Tibial artery (tissue), 4 donors: ENCODE measurements at regions not wholly inside any gene's neighbourhood (a gene's known extent, or its start where the extent isn't known, plus 50 kb on each side); places are given as distances from the start of the nearest gene placed in this dataset.
"Not testable (repeated sequence)": the region's sequence is repeated elsewhere in the genome, so short reads cannot be mapped to it uniquely, and the experiment has no call there.

ENCODE experiments used
- DNase-seq, 2 donors: peaks; one replicate each; pipeline ENCODE4 v3.0.0-alpha.2; 2019
- H3K27ac ChIP-seq, 2 donors: fragments of 200-600 bp; sonication (generic) in 1 of 2; 1 replicate in 1 of 2; 2 replicates in 1 of 2; pipeline ENCODE4 v1.5.1; 2018 to 2019; ENCODE audit warnings: mild to moderate bottlenecking in 1 of 2
- H3K27me3 ChIP-seq, 2 donors: fragments of 200-600 bp; sonication (generic) in 1 of 2; one replicate each; pipeline versions ENCODE4 v1.5.1 to v1.6.0; 2016 to 2019
- H3K36me3 ChIP-seq, 3 donors: fragments of 200-600 bp; sonication (generic) in 2 of 3; one replicate each; pipeline ENCODE4 v1.5.1; 2016 to 2019; ENCODE audit warnings: mild to moderate bottlenecking in 2 of 3
- H3K4me1 ChIP-seq, 4 donors: fragments of 200-600 bp; sonication (generic) in 2 of 4; 1 replicate in 3 of 4; 2 replicates in 1 of 4; pipeline ENCODE4 v1.5.1; 2016 to 2019
- H3K4me3 ChIP-seq, 2 donors: fragments of 200-600 bp; sonication (generic) in 1 of 2; 1 replicate in 1 of 2; 2 replicates in 1 of 2; pipeline ENCODE4 v1.5.1; 2018 to 2019; ENCODE audit warnings: mild to moderate bottlenecking in 2 of 2
- H3K9me3 ChIP-seq, 3 donors: fragments of 200-600 bp; sonication (generic) in 1 of 3; one replicate each; pipeline ENCODE4 v1.5.1; 2016 to 2019
- intact Hi-C: fragments of 100-400 bp; cut with DNase I; formaldehyde crosslinking; loops from one replicate; pipeline ENCODE4 v1.15.0; 2023; ENCODE audit warnings: low total_unique reads
- TF ChIP-seq, protein P1 (sequence below), 2 experiments: fragments of 200-600 bp in 1 of 2; fragments of 450-650 bp in 1 of 2; IDR thresholded peaks; one replicate each; pipeline ENCODE4 v1.5.1; 2017 to 2019; ENCODE audit warnings: antibody characterized with exemption in 2 of 2, mild to moderate bottlenecking in 1 of 2, moderate library complexity in 1 of 2

DNA sequence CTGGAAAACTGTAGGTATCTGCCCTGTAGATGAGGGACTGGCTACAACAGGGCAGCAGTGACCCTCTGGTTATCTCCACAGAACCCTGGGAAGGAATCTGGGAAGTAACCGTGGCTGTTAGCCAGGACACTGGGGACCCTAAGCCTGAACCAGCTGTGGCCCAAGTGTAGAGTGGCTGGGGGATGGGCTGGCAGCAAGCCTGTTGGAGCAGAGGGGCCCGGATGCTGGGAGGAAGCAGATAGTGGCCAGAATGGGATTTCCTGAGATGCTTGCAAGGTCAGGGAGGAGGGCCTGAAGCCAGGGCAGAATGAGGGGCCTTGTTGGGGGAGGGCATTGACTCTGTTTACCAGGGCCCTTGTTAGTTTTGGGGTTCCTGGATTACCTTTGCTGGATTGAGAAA is 161.0 kb upstream of the EOLA2 start:
- Histone ChIP-seq H3K36me3 (no peaks in the 10 kb centered on the region), H3K27me3 (no peaks in the 10 kb centered on the region), H3K9me3 (peaks cover 0 to 6% (median 0%) of the 10 kb centered on the region in 3 donors), H3K4me1 (peaks cover 0 to 17% (median 3%) of the 10 kb centered on the region in 4 donors), H3K4me3 (no peak overlapping the region), H3K27ac (no peak overlapping the region)
- intact Hi-C loops = no loop called here
- DNase-seq = no peak
- TF ChIP-seq, protein P1, sequence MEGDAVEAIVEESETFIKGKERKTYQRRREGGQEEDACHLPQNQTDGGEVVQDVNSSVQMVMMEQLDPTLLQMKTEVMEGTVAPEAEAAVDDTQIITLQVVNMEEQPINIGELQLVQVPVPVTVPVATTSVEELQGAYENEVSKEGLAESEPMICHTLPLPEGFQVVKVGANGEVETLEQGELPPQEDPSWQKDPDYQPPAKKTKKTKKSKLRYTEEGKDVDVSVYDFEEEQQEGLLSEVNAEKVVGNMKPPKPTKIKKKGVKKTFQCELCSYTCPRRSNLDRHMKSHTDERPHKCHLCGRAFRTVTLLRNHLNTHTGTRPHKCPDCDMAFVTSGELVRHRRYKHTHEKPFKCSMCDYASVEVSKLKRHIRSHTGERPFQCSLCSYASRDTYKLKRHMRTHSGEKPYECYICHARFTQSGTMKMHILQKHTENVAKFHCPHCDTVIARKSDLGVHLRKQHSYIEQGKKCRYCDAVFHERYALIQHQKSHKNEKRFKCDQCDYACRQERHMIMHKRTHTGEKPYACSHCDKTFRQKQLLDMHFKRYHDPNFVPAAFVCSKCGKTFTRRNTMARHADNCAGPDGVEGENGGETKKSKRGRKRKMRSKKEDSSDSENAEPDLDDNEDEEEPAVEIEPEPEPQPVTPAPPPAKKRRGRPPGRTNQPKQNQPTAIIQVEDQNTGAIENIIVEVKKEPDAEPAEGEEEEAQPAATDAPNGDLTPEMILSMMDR (IDR thresholded peaks at IDR 0.05) = no peak

- TF ChIP-seq, protein P1 (IDR thresholded peaks at IDR 0.05) = no peak
- Histone ChIP-seq H3K9me3 (peaks cover 0 to 6% (median 0%) of the 10 kb centered on the region in 3 donors), H3K27ac (no peak overlapping the region), H3K36me3 (no peaks in the 10 kb centered on the region), H3K4me1 (peaks cover 0 to 7% (median 0%) of the 10 kb centered on the region in 4 donors), H3K4me3 (no peak overlapping the region), H3K27me3 (no peaks in the 10 kb centered on the region)
- intact Hi-C loops = no loop called here
- no peak for DNase-seq
Observed at GRCh38 chrX:150100261-150100660, 162.0 kb upstream of the EOLA2 start.

GRCh38 chrX:150118476-150118875 is 180.2 kb upstream of the EOLA2 start:
- intact Hi-C loops = no loop called here
- Histone ChIP-seq H3K4me3 (no peak overlapping the region), H3K4me1 (no peaks in the 10 kb centered on the region), H3K36me3 (no peaks in the 10 kb centered on the region), H3K27ac (no peak overlapping the region), H3K9me3 (no peaks in the 10 kb centered on the region), H3K27me3 (no peaks in the 10 kb centered on the region)
- TF ChIP-seq, protein P1 (IDR thresholded peaks at IDR 0.05) = no peak
- no peak for DNase-seq

DNA sequence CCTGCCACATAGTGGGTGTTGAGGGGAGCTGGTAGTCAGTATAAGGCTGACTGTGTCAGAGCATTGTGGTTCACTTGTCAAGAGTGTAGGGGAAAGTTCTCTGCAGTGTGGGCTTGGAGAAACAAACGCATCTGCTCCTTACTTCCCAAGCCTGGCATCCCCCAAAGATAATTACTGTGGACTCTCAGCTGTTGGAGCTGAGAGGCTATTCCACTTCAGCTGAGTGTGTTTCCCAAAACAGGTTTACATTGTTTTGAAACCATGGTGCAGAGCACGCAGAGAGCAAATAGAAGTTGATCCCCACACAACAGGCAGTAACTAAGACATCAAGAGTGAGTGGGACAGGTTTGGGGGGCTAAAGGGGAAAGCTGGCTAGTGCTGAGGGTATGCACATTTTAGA is 181.0 kb upstream of the EOLA2 start:
- intact Hi-C loops = no loop called here
- Histone ChIP-seq H3K9me3 (no peaks in the 10 kb centered on the region), H3K27me3 (no peaks in the 10 kb centered on the region), H3K27ac (no peak overlapping the region), H3K4me1 (no peaks in the 10 kb centered on the region), H3K36me3 (no peaks in the 10 kb centered on the region), H3K4me3 (no peak overlapping the region)
- no peak for DNase-seq
- TF ChIP-seq, protein P1 (IDR thresholded peaks at IDR 0.05) = no peak

- intact Hi-C loops, DNase-seq, H3K4me1 ChIP-seq, H3K36me3 ChIP-seq, H3K27me3 ChIP-seq, H3K9me3 ChIP-seq, H3K27ac ChIP-seq, H3K4me3 ChIP-seq: not testable (repeated sequence)
Observed at GRCh38 chrX:150125045-150125444, 186.8 kb upstream of the EOLA2 start.

GRCh38 chrX:150127216-150127615 is 188.9 kb upstream of the EOLA2 start:
- H3K27me3 ChIP-seq = no peaks in the 10 kb centered on the region
- H3K4me1 ChIP-seq = no peaks in the 10 kb centered on the region
- TF ChIP-seq, protein P1 (IDR thresholded peaks at IDR 0.05) = no peak
- H3K36me3 ChIP-seq = no peaks in the 10 kb centered on the region
- no peak overlapping the region for H3K4me3 ChIP-seq
- no peaks in the 10 kb centered on the region for H3K9me3 ChIP-seq
- no peak for DNase-seq
- H3K27ac ChIP-seq = no peak overlapping the region
- intact Hi-C loops = no loop called here
